Mesendoderm (in vitro differentiated cells): ENCODE measurements at regions not wholly inside any gene's neighbourhood (a gene's known extent, or its start where the extent isn't known, plus 50 kb on each side); places are given as distances from the start of the nearest gene placed in this dataset.

Experiments
- DNase-seq: peaks from one replicate; pipeline ENCODE4 v3.0.0; 2013
- H2AK5ac ChIP-seq: 2 replicates; pipeline ENCODE4 v1.6.1; 2013; ENCODE audit warnings: low read length, inconsistent platforms
- H2BK120ac ChIP-seq: 2 replicates; pipeline ENCODE4 v1.6.1; 2013; ENCODE audit warnings: low read depth, mild to moderate bottlenecking, low read length, moderate library complexity, mixed read lengths
- H2BK15ac ChIP-seq: replicated peaks from 2 replicates; pipeline ENCODE4 v1.6.1; 2013; ENCODE audit warnings: low read depth, mild to moderate bottlenecking, moderate library complexity
- H2BK5ac ChIP-seq: 2 replicates; pipeline ENCODE4 v1.6.1; 2013; ENCODE audit warnings: low read length, inconsistent platforms
- H3K18ac ChIP-seq: 2 replicates; pipeline ENCODE4 v1.6.1; 2013; ENCODE audit warnings: mild to moderate bottlenecking, low read length, mixed read lengths
- H3K23ac ChIP-seq: one replicate; pipeline ENCODE4 v1.6.1; 2013; ENCODE audit warnings: low read length
- H3K27ac ChIP-seq: 2 replicates; pipeline ENCODE4 v1.5.1; 2013; ENCODE audit warnings: low read depth, mild to moderate bottlenecking, inconsistent platforms, low read length, moderate library complexity
- H3K27me3 ChIP-seq: 2 replicates; pipeline ENCODE4 v1.6.1; 2013; ENCODE audit warnings: low read length, control low read depth, mild to moderate bottlenecking, inconsistent platforms; ENCODE audit not compliant: insufficient read depth, poor library complexity
- H3K36me3 ChIP-seq: 2 replicates; pipeline ENCODE4 v1.6.1; 2013; ENCODE audit warnings: low read length, inconsistent platforms; ENCODE audit not compliant: control insufficient read depth, insufficient read depth
- H3K4ac ChIP-seq: one replicate; pipeline ENCODE4 v1.6.1; 2013; ENCODE audit warnings: low read depth, mild to moderate bottlenecking, low read length, moderate library complexity
- H3K4me1 ChIP-seq: 2 replicates; pipeline ENCODE4 v1.6.1; 2013; ENCODE audit warnings: low read depth, low read length, inconsistent platforms; ENCODE audit not compliant: control insufficient read depth
- H3K4me2 ChIP-seq: 2 replicates; pipeline ENCODE4 v1.6.1; 2013; ENCODE audit warnings: low read length
- H3K4me3 ChIP-seq: 2 replicates; pipeline ENCODE4 v1.5.1; 2013; ENCODE audit warnings: mild to moderate bottlenecking, low read length
- H3K56ac ChIP-seq: one replicate; pipeline ENCODE4 v1.6.1; 2013; ENCODE audit warnings: low read length
- H3K79me1 ChIP-seq: 2 replicates; pipeline ENCODE4 v1.6.1; 2013; ENCODE audit warnings: low read length, inconsistent platforms
- H3K79me2 ChIP-seq: 2 replicates; pipeline ENCODE4 v1.6.1; 2013; ENCODE audit warnings: mild to moderate bottlenecking, low read length; ENCODE audit not compliant: control insufficient read depth, insufficient read depth
- H3K9ac ChIP-seq: 2 replicates; pipeline ENCODE4 v1.6.1; 2013; ENCODE audit warnings: low read length, inconsistent platforms
- H4K5ac ChIP-seq: one replicate; pipeline ENCODE4 v1.6.1; 2013; ENCODE audit warnings: low read length
- H4K8ac ChIP-seq: one replicate; pipeline ENCODE4 v1.6.1; 2013; ENCODE audit warnings: low read depth, mild to moderate bottlenecking, control low read depth, low read length, moderate library complexity
- WGBS: extraction: QIAGEN DNeasy Blood & Tissue Kit; methylation state at CpG from one replicate; pipeline ENCODE4 v1.1.7; 2013; ENCODE audit warnings: low lambda C conversion rate, missing lambda C conversion rate; ENCODE audit not compliant: insufficient coverage; ENCODE audit errors: extremely low coverage; 5-methylcytosine and 5-hydroxymethylcytosine counted together

- no CpG with 5 or more reads among the region's 4 CpGs for WGBS
These were observed 57.9 kb upstream of the GLI2 start for GRCh38 chr2:120677696-120678247.

GRCh38 chr2:120678251-120678650 is 57.4 kb upstream of the GLI2 start:
- no peak overlapping the region for H3K23ac ChIP-seq
- no peak overlapping the region for H3K4ac ChIP-seq
- no peak overlapping the region for H3K4me2 ChIP-seq
- no peak overlapping the region for H2AK5ac ChIP-seq
- WGBS, result no CpG with 5 or more reads among the region's 7 CpGs
- H3K56ac ChIP-seq, result no peak overlapping the region
- DNase-seq, result no peak
- H3K36me3 ChIP-seq, result no peaks in the 10 kb centered on the region
- H2BK5ac ChIP-seq, result no peak overlapping the region
- no peak overlapping the region for H2BK120ac ChIP-seq
- H3K18ac ChIP-seq, result no peak overlapping the region
- no peak overlapping the region for H3K27ac ChIP-seq
- no peak overlapping the region for H4K5ac ChIP-seq
- H4K8ac ChIP-seq, result no peak overlapping the region
- no peak overlapping the region for H3K9ac ChIP-seq
- H3K27me3 ChIP-seq, result no peaks in the 10 kb centered on the region
- no peak overlapping the region for H2BK15ac ChIP-seq
- H3K79me1 ChIP-seq, result no peaks in the 10 kb centered on the region
- no peak overlapping the region for H3K4me3 ChIP-seq
- no peaks in the 10 kb centered on the region for H3K4me1 ChIP-seq
- no peaks in the 10 kb centered on the region for H3K79me2 ChIP-seq

More at GRCh38 chr2:120677696-120678247, 57.9 kb upstream of the GLI2 start:
- Histone ChIP-seq H3K18ac (no peak overlapping the region), H2BK120ac (no peak overlapping the region), H3K79me1 (no peaks in the 10 kb centered on the region), H3K79me2 (no peaks in the 10 kb centered on the region), H3K56ac (no peak overlapping the region), H3K4me3 (no peak overlapping the region), H3K27ac (no peak overlapping the region), H2BK15ac (no peak overlapping the region), H3K23ac (no peak overlapping the region), H2BK5ac (no peak overlapping the region), H3K4me1 (no peaks in the 10 kb centered on the region), H3K36me3 (no peaks in the 10 kb centered on the region), H3K4ac (no peak overlapping the region), H4K5ac (no peak overlapping the region), H3K4me2 (no peak overlapping the region), H3K27me3 (no peaks in the 10 kb centered on the region), H3K9ac (no peak overlapping the region), H2AK5ac (no peak overlapping the region), H4K8ac (no peak overlapping the region)
- DNase-seq, result no peak

- H3K27ac ChIP-seq, result no peak overlapping the region
- no peak overlapping the region for H3K23ac ChIP-seq
- no peak overlapping the region for H3K4me2 ChIP-seq
- no peaks in the 10 kb centered on the region for H3K27me3 ChIP-seq
- DNase-seq, result no peak
- H4K8ac ChIP-seq, result no peak overlapping the region
- H2BK15ac ChIP-seq, result no peak overlapping the region
- no peak overlapping the region for H3K18ac ChIP-seq
- no peaks in the 10 kb centered on the region for H3K79me2 ChIP-seq
- H3K4me1 ChIP-seq, result no peaks in the 10 kb centered on the region
- H3K56ac ChIP-seq, result no peak overlapping the region
- H3K36me3 ChIP-seq, result no peaks in the 10 kb centered on the region
- no peak overlapping the region for H3K9ac ChIP-seq
- no peak overlapping the region for H2AK5ac ChIP-seq
- no peak overlapping the region for H3K4me3 ChIP-seq
- H4K5ac ChIP-seq, result no peak overlapping the region
- WGBS, result no CpG with 5 or more reads among the region's 7 CpGs
- H3K4ac ChIP-seq, result no peak overlapping the region
- H2BK5ac ChIP-seq, result no peak overlapping the region
- H3K79me1 ChIP-seq, result no peaks in the 10 kb centered on the region
- no peak overlapping the region for H2BK120ac ChIP-seq
These were observed 56.7 kb upstream of the GLI2 start for GRCh38 chr2:120678926-120679325.

- no peak for DNase-seq
- no peaks in the 10 kb centered on the region for H3K4me1 ChIP-seq
- no peak overlapping the region for H3K4me3 ChIP-seq
- no CpG with 5 or more reads among the region's 9 CpGs for WGBS
- H3K4me2 ChIP-seq, result no peak overlapping the region
- H4K5ac ChIP-seq, result no peak overlapping the region
- H3K56ac ChIP-seq, result no peak overlapping the region
- no peak overlapping the region for H2AK5ac ChIP-seq
- no peak overlapping the region for H3K9ac ChIP-seq
- no peaks in the 10 kb centered on the region for H3K36me3 ChIP-seq
- H3K23ac ChIP-seq, result no peak overlapping the region
- no peak overlapping the region for H3K4ac ChIP-seq
- H2BK15ac ChIP-seq, result no peak overlapping the region
- no peak overlapping the region for H2BK120ac ChIP-seq
- no peaks in the 10 kb centered on the region for H3K27me3 ChIP-seq
- H3K79me1 ChIP-seq, result no peaks in the 10 kb centered on the region
- H3K79me2 ChIP-seq, result no peaks in the 10 kb centered on the region
- H4K8ac ChIP-seq, result no peak overlapping the region
- H3K27ac ChIP-seq, result no peak overlapping the region
- no peak overlapping the region for H2BK5ac ChIP-seq
- no peak overlapping the region for H3K18ac ChIP-seq
These were observed 56.1 kb upstream of the GLI2 start for GRCh38 chr2:120679526-120679925.

GRCh38 chr2:120680136-120680761 is 55.4 kb upstream of the GLI2 start:
- Histone ChIP-seq H3K4ac (no peak overlapping the region), H2AK5ac (no peak overlapping the region), H3K27ac (no peak overlapping the region), H3K18ac (no peak overlapping the region), H2BK120ac (no peak overlapping the region), H4K5ac (no peak overlapping the region), H3K4me2 (no peak overlapping the region), H3K4me1 (no peaks in the 10 kb centered on the region), H3K9ac (no peak overlapping the region), H2BK5ac (no peak overlapping the region), H3K36me3 (no peaks in the 10 kb centered on the region), H3K56ac (peak overlapping the region; percentile 40), H4K8ac (no peak overlapping the region), H3K27me3 (no peaks in the 10 kb centered on the region), H3K4me3 (no peak overlapping the region), H2BK15ac (no peak overlapping the region), H3K79me1 (no peaks in the 10 kb centered on the region), H3K79me2 (no peaks in the 10 kb centered on the region), H3K23ac (no peak overlapping the region)
- WGBS, result no CpG with 5 or more reads among the region's 18 CpGs
- DNase-seq, result peak; percentile 93

GRCh38 chr2:120681181-120681580 is 54.5 kb upstream of the GLI2 start:
- Histone ChIP-seq H2BK120ac (no peak overlapping the region), H3K4ac (no peak overlapping the region), H4K8ac (no peak overlapping the region), H3K27me3 (no peaks in the 10 kb centered on the region), H3K56ac (no peak overlapping the region), H3K4me3 (no peak overlapping the region), H3K27ac (no peak overlapping the region), H3K79me2 (no peaks in the 10 kb centered on the region), H2BK15ac (no peak overlapping the region), H3K23ac (no peak overlapping the region), H2BK5ac (no peak overlapping the region), H3K18ac (no peak overlapping the region), H4K5ac (no peak overlapping the region), H3K9ac (no peak overlapping the region), H3K4me1 (no peaks in the 10 kb centered on the region), H2AK5ac (no peak overlapping the region), H3K4me2 (no peak overlapping the region), H3K36me3 (no peaks in the 10 kb centered on the region), H3K79me1 (no peaks in the 10 kb centered on the region)
- no CpG with 5 or more reads among the region's 4 CpGs for WGBS
- DNase-seq, result no peak
